ENCODE measurements at regions not wholly inside any gene's neighbourhood (a gene's known extent, or its start where the extent isn't known, plus 50 kb on each side); places are given as distances from the start of the nearest gene placed in this dataset.
"Not testable (repeated sequence)": the region's sequence is repeated elsewhere in the genome, so short reads cannot be mapped to it uniquely, and the experiment has no call there.

GRCh38 chr17:27153005-27153404 lies 140.9 kb upstream of the WSB1 start:
- H3K9me3 ChIP-seq (ENCODE audit: low read depth) = no peaks in the 10 kb centered on the region
- H3K36me3 ChIP-seq = no peaks in the 10 kb centered on the region
- no peaks in the 10 kb centered on the region for H3K4me1 ChIP-seq (ENCODE audit: low read depth)
- no peak for TF ChIP-seq CTCF (IDR thresholded peaks at IDR 0.05; ENCODE audit: low read depth, low read length)
- no peaks in the 10 kb centered on the region for H3K27me3 ChIP-seq
- H3K4me3 ChIP-seq = no peak overlapping the region
- H3K27ac ChIP-seq = no peak overlapping the region
- no peak for DNase-seq (ENCODE audit: low read depth in 1 of 2, low spot score in 1 of 2)

GRCh38 chr17:27155866-27156265 lies 138.0 kb upstream of the WSB1 start:
- Histone ChIP-seq H3K27ac (no peak overlapping the region), H3K9me3 (ENCODE audit: low read depth) (no peaks in the 10 kb centered on the region), H3K4me3 (no peak overlapping the region), H3K36me3 (no peaks in the 10 kb centered on the region), H3K4me1 (ENCODE audit: low read depth) (no peaks in the 10 kb centered on the region), H3K27me3 (no peaks in the 10 kb centered on the region)
- no peak for TF ChIP-seq CTCF (IDR thresholded peaks at IDR 0.05; ENCODE audit: low read depth, low read length)
- DNase-seq (ENCODE audit: low read depth in 1 of 2, low spot score in 1 of 2) = no peak

GRCh38 chr17:27157297-27157696 lies 136.6 kb upstream of the WSB1 start:
- no peaks in the 10 kb centered on the region for H3K4me1 ChIP-seq (ENCODE audit: low read depth)
- no peak overlapping the region for H3K4me3 ChIP-seq
- no peak overlapping the region for H3K27ac ChIP-seq
- no peak for TF ChIP-seq CTCF (IDR thresholded peaks at IDR 0.05; ENCODE audit: low read depth, low read length)
- no peaks in the 10 kb centered on the region for H3K36me3 ChIP-seq
- H3K9me3 ChIP-seq (ENCODE audit: low read depth) = no peaks in the 10 kb centered on the region
- no peaks in the 10 kb centered on the region for H3K27me3 ChIP-seq
- no peak for DNase-seq (ENCODE audit: low read depth in 1 of 2, low spot score in 1 of 2)

- no peak for DNase-seq (ENCODE audit: low read depth in 1 of 2, low spot score in 1 of 2)
- Histone ChIP-seq H3K36me3 (no peaks in the 10 kb centered on the region), H3K27me3 (no peaks in the 10 kb centered on the region), H3K4me1 (ENCODE audit: low read depth) (no peaks in the 10 kb centered on the region), H3K4me3 (no peak overlapping the region), H3K27ac (no peak overlapping the region), H3K9me3 (ENCODE audit: low read depth) (no peaks in the 10 kb centered on the region)
- no peak for TF ChIP-seq CTCF (IDR thresholded peaks at IDR 0.05; ENCODE audit: low read depth, low read length)
Measured at GRCh38 chr17:27157898-27158297, 136.0 kb upstream of the WSB1 start.

GRCh38 chr17:27158382-27158781 lies 135.5 kb upstream of the WSB1 start:
- no peak for DNase-seq (ENCODE audit: low read depth in 1 of 2, low spot score in 1 of 2)
- Histone ChIP-seq H3K4me3 (no peak overlapping the region), H3K27me3 (no peaks in the 10 kb centered on the region), H3K36me3 (no peaks in the 10 kb centered on the region), H3K9me3 (ENCODE audit: low read depth) (no peaks in the 10 kb centered on the region), H3K4me1 (ENCODE audit: low read depth) (no peaks in the 10 kb centered on the region), H3K27ac (no peak overlapping the region)
- TF ChIP-seq CTCF (IDR thresholded peaks at IDR 0.05; ENCODE audit: low read depth, low read length) = no peak

- TF ChIP-seq CTCF (IDR thresholded peaks at IDR 0.05; ENCODE audit: low read depth, low read length) = no peak
- peaks cover 6% of the 10 kb centered on the region for H3K9me3 ChIP-seq (ENCODE audit: low read depth)
Measured at GRCh38 chr17:27180322-27180721, 113.6 kb upstream of the WSB1 start.

GRCh38 chr17:27181379-27181925 lies 112.5 kb upstream of the WSB1 start:
- not testable (repeated sequence) for H3K4me1 ChIP-seq (ENCODE audit: low read depth); DNase-seq (ENCODE audit: low read depth in 1 of 2, low spot score in 1 of 2); H3K9me3 ChIP-seq (ENCODE audit: low read depth); H3K27ac ChIP-seq; H3K36me3 ChIP-seq; H3K27me3 ChIP-seq; H3K4me3 ChIP-seq

More at GRCh38 chr17:27180322-27180721, 113.6 kb upstream of the WSB1 start:
- DNase-seq (ENCODE audit: low read depth in 1 of 2, low spot score in 1 of 2) = no peak
- no peak overlapping the region for H3K27ac ChIP-seq
- no peaks in the 10 kb centered on the region for H3K36me3 ChIP-seq
- no peaks in the 10 kb centered on the region for H3K27me3 ChIP-seq
- H3K4me1 ChIP-seq (ENCODE audit: low read depth) = no peaks in the 10 kb centered on the region
- H3K4me3 ChIP-seq = no peak overlapping the region
